ENCODE measurements at regions not wholly inside any gene's neighbourhood (a gene's known extent, or its start where the extent isn't known, plus 50 kb on each side); places are given as distances from the start of the nearest gene placed in this dataset.

GRCh38 chr21:43274946-43275310, 106.1 kb downstream of the CRYAA start:
- no peak for DNase-seq (ENCODE audit: low read depth, low spot score)

DNA sequence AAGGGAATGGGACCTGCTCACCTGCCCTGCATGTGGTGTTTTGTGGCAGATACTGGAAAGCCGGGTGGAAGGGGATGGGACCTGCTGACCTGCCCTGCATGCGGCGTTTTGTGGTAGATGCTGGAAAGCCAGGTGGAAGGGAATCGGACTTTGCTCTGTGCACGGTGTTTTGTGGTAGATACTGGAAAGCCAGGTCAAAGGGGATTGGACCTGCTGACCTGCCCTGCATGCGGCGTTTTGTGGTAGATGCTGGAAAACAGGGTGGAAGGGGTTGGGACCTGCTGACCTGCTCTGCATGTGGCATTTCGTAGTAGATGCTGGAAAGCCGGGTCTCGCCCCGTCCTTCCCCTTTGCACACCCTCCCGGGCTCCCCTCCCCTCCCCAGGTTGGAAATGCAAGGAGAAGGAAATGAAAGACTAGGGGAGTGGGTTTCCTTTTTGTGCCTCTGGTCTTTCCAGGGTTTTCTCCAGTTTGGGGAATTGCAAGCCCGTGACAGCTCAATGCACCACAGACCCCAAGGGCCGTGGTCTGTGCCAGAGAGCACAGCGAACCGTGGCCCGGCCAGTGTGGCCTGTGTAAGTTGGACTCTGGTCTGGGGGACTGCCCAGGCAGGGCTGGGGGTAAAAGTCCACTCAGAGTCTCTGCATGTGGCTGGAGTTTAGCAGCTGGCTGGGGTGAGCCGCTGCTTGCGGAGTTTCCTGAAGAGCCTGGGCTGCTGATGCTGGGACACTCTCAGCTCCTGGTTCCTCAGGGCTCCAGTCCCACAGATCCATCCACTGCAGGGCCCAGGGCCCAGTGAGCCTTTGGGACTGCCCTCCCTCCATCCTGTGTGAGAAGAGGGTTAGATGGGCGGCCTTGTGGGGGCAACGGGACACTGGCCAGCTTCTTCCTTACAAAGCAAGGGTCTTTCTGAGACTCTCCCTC, 105.5 kb downstream of the CRYAA start:
- no peak for DNase-seq (ENCODE audit: low read depth, low spot score)

DNA sequence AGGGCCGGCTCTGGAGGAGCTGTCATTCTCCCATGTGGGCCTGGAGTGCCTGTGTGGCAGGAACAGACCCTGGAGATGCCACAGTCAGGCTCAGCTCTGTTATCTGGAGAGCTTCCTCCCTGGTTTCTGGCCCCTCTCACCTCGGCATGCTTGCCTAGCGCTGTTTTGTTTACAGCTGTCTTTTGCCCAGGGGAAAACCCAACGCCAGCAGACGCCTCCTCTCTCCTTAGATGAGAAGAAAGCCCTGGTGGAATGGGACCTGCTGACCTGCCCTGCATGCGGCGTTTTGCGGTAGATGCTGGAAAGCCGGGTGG, 104.9 kb downstream of the CRYAA start:
- DNase-seq (ENCODE audit: low read depth, low spot score): no peak

DNA sequence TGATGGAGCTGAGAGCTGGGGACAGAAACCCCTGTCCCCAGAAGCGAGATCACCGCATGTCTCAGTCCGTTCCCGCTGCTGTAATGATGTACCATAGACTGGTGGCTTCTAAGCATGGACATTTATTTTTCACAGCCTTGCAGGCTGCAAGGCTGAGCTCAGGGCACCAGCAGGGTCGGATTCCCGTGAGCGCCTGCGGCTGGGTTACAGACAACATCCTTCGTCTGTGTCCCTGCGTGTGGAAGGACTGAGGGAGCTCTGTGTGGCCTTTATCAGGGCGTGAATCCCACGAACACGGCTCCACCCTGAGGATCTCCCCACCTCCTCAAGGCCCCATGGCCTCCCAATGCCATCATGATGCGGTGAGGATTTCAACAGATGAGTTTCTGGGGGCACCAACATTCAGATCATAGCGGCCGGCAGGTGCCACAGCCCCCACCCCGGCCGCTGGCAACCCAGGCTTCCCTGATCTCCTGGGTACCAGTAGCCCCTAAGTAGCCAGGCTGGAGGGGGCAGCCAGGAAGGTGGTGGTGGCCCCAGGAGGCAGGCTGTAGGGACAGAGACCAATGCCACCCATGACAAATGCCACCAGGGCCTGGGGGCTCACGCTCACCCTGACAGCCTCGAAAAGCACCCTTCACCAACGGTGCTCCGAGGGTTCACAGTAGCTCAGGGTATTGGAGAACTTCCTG, 104.4 kb downstream of the CRYAA start:
- no peak for DNase-seq (ENCODE audit: low read depth, low spot score)

GRCh38 chr21:43272591-43272990, 103.8 kb downstream of the CRYAA start:
- no peak for DNase-seq (ENCODE audit: low read depth, low spot score)

DNA sequence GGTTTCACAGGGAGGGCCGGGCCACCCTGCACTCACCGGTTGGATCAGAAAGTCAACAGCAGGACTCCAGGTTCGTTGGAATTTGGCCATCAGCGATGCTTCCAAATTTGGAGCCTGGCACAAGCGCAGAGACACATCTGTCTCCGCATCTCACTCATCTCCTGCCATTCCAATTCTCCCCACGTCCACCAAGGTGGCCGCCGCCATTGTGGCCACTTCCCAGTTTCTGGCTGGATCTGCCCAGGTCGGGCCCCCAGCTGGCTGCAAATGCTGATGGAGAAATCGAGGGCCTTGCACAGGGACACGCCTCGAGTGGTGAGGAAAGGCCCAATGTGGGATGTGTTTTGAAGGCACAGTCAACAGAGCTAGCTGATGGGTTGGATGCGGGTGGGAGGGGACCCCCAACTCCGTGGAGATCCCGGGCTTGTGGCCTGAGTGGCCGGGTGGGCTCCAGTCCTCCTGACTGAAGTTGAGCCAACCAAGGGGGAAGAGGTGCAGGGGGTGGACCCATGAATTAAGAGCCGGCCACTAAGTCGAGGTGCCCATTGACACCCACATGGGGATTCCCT, 102.7 kb downstream of the CRYAA start:
- no peak for DNase-seq (ENCODE audit: low read depth, low spot score)

DNA sequence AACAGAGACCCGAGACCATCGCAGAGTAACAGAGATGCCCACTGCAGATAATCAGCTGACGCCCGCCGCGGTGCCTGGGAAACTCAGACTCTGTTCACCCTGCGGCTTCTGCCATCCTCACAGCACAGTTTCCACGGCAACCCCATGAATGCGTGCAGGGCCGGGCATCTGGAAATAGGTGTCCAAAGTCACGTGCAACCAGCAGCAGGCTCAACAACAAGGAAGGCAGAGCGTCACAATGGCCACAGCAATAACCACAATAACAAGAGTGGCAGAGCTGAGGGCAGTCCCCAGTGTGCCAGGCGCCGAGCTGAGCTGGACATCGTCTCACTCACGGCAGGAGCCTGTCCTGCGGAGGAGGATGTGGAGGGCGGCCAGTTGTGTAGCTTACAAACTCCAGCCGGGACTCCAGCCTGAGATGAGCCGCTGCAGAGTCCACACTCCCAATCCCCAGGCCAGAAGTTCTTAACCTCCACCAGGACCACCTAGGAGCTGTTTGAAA, 102.0 kb downstream of the CRYAA start:
- DNase-seq (ENCODE audit: low read depth, low spot score): no peak

GRCh38 chr21:43269957-43270705, 101.3 kb downstream of the CRYAA start:
- DNase-seq (ENCODE audit: low read depth, low spot score): no peak

DNA sequence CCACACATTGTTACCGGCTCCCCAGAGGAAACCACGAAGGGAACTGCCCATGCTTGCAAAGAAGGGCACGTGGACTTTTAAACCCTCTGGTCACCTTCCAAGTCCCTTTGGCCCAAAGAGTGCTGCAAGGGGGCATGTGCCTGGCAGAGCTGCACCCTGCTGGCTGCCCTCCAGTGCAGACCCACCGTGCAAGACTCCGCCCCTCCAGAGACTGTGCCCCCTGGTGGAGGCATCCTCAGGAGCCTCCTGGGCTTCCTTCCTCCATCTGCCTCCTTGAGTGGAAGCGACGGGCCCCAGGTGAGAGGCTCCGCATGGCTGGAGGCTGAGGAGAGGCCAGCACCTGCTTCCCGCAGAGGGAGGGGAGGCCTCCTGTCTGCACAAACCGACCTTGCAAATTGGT, 100.6 kb downstream of the CRYAA start:
- DNase-seq (ENCODE audit: low read depth, low spot score): no peak

GRCh38 chr21:43268804-43269186, 100.0 kb downstream of the CRYAA start:
- DNase-seq (ENCODE audit: low read depth, low spot score): no peak

DNA sequence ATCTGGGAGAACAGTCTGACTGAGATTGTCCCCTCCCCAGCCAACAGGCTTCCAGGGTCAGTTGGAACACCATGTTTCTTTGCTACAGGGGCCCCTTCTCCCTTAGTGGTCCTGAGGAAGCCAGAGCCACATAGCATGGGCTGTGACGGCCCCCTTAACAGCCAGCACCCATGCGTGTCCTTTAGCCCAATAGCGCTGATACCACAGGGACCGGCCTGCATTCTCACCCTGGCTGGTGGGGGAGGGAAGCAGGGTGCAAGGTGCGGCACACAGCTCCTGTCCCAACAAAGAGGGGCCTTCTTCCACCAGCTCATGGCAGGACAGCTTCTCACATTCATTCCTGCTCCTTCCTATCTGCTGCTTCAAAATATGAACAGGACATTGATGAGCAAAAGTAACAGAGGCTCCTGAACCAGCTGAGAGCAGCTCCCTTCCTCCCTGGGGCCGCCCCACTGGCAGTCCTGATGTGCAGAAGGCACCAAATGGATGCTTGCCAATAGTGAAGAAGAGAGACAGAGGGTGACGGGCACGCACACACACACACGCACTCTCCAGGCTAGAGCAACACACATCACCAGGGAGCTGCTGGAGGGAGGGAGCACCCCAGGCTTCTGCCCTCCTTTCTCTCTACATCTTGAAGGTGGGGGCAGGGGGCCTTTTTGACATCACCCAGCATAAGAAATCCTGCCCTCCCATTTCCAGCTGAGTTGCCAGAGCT, 99.4 kb downstream of the CRYAA start:
- no peak for DNase-seq (ENCODE audit: low read depth, low spot score)

GRCh38 chr21:43267391-43268085, 98.7 kb downstream of the CRYAA start:
- DNase-seq (ENCODE audit: low read depth, low spot score): no peak

GRCh38 chr21:43266534-43266933, 97.7 kb downstream of the CRYAA start:
- no peak for DNase-seq (ENCODE audit: low read depth, low spot score)

DNA sequence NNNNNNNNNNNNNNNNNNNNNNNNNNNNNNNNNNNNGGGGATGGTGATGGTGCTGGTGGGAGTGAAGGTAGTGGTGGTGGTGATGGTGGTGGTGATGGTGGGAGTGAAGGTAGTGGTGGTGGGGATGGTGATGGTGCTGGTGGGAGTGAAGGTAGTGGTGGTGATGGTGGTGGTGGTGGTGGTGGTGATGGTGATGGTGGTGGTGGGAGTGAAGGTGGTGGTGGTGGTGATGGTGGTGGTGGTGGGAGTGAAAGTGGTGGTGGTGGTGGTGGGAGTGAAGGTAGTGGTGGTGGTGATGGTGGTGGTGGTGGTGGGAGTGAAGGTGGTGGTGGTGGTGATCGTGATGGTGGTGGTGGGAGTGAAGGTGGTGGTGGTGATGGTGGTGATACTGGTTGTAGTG, 93.6 kb downstream of the CRYAA start:
- no peak for DNase-seq (ENCODE audit: low read depth, low spot score)

Data from smooth muscle cell of the brain vasculature (primary cell).